A673 (cell line): ENCODE measurements at regions not wholly inside any gene's neighbourhood (a gene's known extent, or its start where the extent isn't known, plus 50 kb on each side); places are given as distances from the start of the nearest gene placed in this dataset.
"Not testable (repeated sequence)": the region's sequence is repeated elsewhere in the genome, so short reads cannot be mapped to it uniquely, and the experiment has no call there.

Experiments used
- BruUV-seq: library from RNA; stranded (reverse); fragments of 400-500 nt; replicated peaks from 2 replicates; lab custom pipeline; 2021; lab: Mats Ljungman, UMichigan
- CTCF ChIA-PET: fragments of 300-600 bp; sonication (Branson Sonifier 250); formaldehyde crosslinking; loops from one replicate; lab custom pipeline; 2022; ENCODE audit warnings: antibody characterized with exemption; lab: Charles Lee
- POLR2A ChIA-PET: fragments of 300-600 bp; sonication (Branson Sonifier 250); formaldehyde crosslinking; loops from one replicate; lab custom pipeline; 2022; ENCODE audit warnings: antibody characterized with exemption; ENCODE audit not compliant: low non-redundant PET; lab: Charles Lee
- DNase-seq: peaks from one replicate; pipeline ENCODE4 v3.0.0-alpha.2; 2015; ENCODE audit warnings: low spot score
- H3K27ac ChIP-seq: fragments of 200-600 bp; sonication (generic); 2 replicates; pipeline ENCODE4 v1.5.1; 2016; ENCODE audit warnings: mixed run types, low read depth, mild to moderate bottlenecking, mixed read lengths, antibody characterized with exemption, low read length; ENCODE audit not compliant: poor library complexity, severe bottlenecking
- H3K27me3 ChIP-seq: fragments of 200-600 bp; sonication (generic); replicated peaks from 2 replicates; pipeline ENCODE4 v1.6.1; 2017; ENCODE audit warnings: mixed run types, low read depth, mild to moderate bottlenecking, mixed read lengths, antibody characterized with exemption, low read length; ENCODE audit not compliant: insufficient read depth, poor library complexity
- H3K36me3 ChIP-seq: fragments of 200-600 bp; sonication (generic); 2 replicates; pipeline ENCODE4 v1.6.1; 2016; ENCODE audit warnings: mixed run types, mild to moderate bottlenecking, mixed read lengths, antibody characterized with exemption, low read length; ENCODE audit not compliant: insufficient read depth, poor library complexity, severe bottlenecking
- H3K4me1 ChIP-seq: fragments of 200-600 bp; sonication (generic); 2 replicates; pipeline ENCODE4 v1.6.1; 2017; ENCODE audit warnings: mixed run types, mild to moderate bottlenecking, mixed read lengths, antibody characterized with exemption, low read length; ENCODE audit not compliant: insufficient read depth, poor library complexity, severe bottlenecking
- H3K4me3 ChIP-seq: fragments of 200-600 bp; sonication (generic); 2 replicates; pipeline ENCODE4 v1.5.1; 2016; ENCODE audit warnings: low read depth, mixed run types, mild to moderate bottlenecking, mixed read lengths, low read length; ENCODE audit not compliant: poor library complexity, severe bottlenecking
- H3K9me3 ChIP-seq: fragments of 200-600 bp; sonication (generic); 2 replicates; pipeline ENCODE4 v1.6.1; 2016; ENCODE audit warnings: mixed run types, low read depth, mild to moderate bottlenecking, mixed read lengths, antibody characterized with exemption, low read length; ENCODE audit not compliant: poor library complexity, severe bottlenecking
- CTCF ChIP-seq: fragments of 300-800, 200-600 bp; sonication (generic); conservative IDR thresholded peaks from 2 replicates; pipeline ENCODE4 v1.5.1; 2017; ENCODE audit warnings: low read depth, mild to moderate bottlenecking, antibody characterized with exemption, low read length, moderate library complexity, mixed read lengths
- EZH2 ChIP-seq: fragments of 200-600 bp; sonication (generic); IDR thresholded peaks from 2 replicates; pipeline ENCODE4 v1.6.1; 2017; ENCODE audit warnings: borderline replicate concordance, low read depth, mild to moderate bottlenecking, mixed read lengths, antibody characterized with exemption, low read length; ENCODE audit not compliant: poor library complexity, severe bottlenecking
- intact Hi-C: fragments of 100-400 bp; cut with micrococcal nuclease; formaldehyde crosslinking; loops from one replicate; pipeline ENCODE4 v1.10.0; 2022; ENCODE audit not compliant: unreplicated experiment

- intact Hi-C loops, H3K36me3 ChIP-seq, H3K4me3 ChIP-seq, BruUV-seq, CTCF ChIA-PET, H3K27ac ChIP-seq, H3K9me3 ChIP-seq, H3K27me3 ChIP-seq, POLR2A ChIA-PET, H3K4me1 ChIP-seq, DNase-seq: not testable (repeated sequence)
Observed at GRCh38 chr1:840592-840991, 83.1 kb upstream of the SAMD11 start.

GRCh38 chr1:841671-842425, 81.9 kb upstream of the SAMD11 start:
- DNase-seq, H3K36me3 ChIP-seq, H3K4me3 ChIP-seq, CTCF ChIA-PET, H3K4me1 ChIP-seq, BruUV-seq, intact Hi-C loops, H3K9me3 ChIP-seq, H3K27me3 ChIP-seq, H3K27ac ChIP-seq, POLR2A ChIA-PET: not testable (repeated sequence)

GRCh38 chr1:842799-843198, 80.9 kb upstream of the SAMD11 start:
- BruUV-seq, CTCF ChIA-PET, POLR2A ChIA-PET, H3K36me3 ChIP-seq, H3K4me3 ChIP-seq, H3K9me3 ChIP-seq, DNase-seq, intact Hi-C loops, H3K27ac ChIP-seq, H3K27me3 ChIP-seq, H3K4me1 ChIP-seq: not testable (repeated sequence)

GRCh38 chr1:843946-844345, 79.8 kb upstream of the SAMD11 start:
- POLR2A ChIA-PET, H3K9me3 ChIP-seq, H3K27ac ChIP-seq, CTCF ChIA-PET, DNase-seq, intact Hi-C loops, BruUV-seq, H3K4me3 ChIP-seq, H3K36me3 ChIP-seq, H3K27me3 ChIP-seq, H3K4me1 ChIP-seq: not testable (repeated sequence)

GRCh38 chr1:844472-845026, 79.2 kb upstream of the SAMD11 start:
- H3K9me3 ChIP-seq = no peaks in the 10 kb centered on the region
- no peak overlapping the region for H3K27ac ChIP-seq
- BruUV-seq = no TSS peak
- H3K4me1 ChIP-seq = no peaks in the 10 kb centered on the region
- DNase-seq = no peak
- no peak for TF ChIP-seq EZH2
- TF ChIP-seq CTCF = no peak
- intact Hi-C loops = no loop called here
- CTCF ChIA-PET = no interaction called here
- no peaks in the 10 kb centered on the region for H3K27me3 ChIP-seq
- no peaks in the 10 kb centered on the region for H3K36me3 ChIP-seq
- no peak overlapping the region for H3K4me3 ChIP-seq
- POLR2A ChIA-PET = no interaction called here

- DNase-seq, POLR2A ChIA-PET, H3K27me3 ChIP-seq, CTCF ChIA-PET, BruUV-seq, H3K27ac ChIP-seq, H3K4me3 ChIP-seq, H3K9me3 ChIP-seq, H3K4me1 ChIP-seq, H3K36me3 ChIP-seq, intact Hi-C loops: not testable (repeated sequence)
Observed at GRCh38 chr1:845641-846040, 78.1 kb upstream of the SAMD11 start.

GRCh38 chr1:849873-850272, 73.8 kb upstream of the SAMD11 start:
- CTCF ChIA-PET, H3K27me3 ChIP-seq, BruUV-seq, DNase-seq, H3K27ac ChIP-seq, H3K36me3 ChIP-seq, intact Hi-C loops, H3K4me3 ChIP-seq, POLR2A ChIA-PET, H3K9me3 ChIP-seq, H3K4me1 ChIP-seq: not testable (repeated sequence)
